SK-N-SH (cell line): ENCODE measurements at regions not wholly inside any gene's neighbourhood (a gene's known extent, or its start where the extent isn't known, plus 50 kb on each side); places are given as distances from the start of the nearest gene placed in this dataset.
A peak's percentile ranks its signal among the peaks of the same experiment; 100 is the strongest.

Experiments
- CTCF ChIA-PET: fragments of 300-600, 350-600 bp; formaldehyde crosslinking; extraction: SDS; loops from one replicate; lab custom pipeline; 2021; lab: Yijun Ruan, JAX
- POLR2A ChIA-PET: fragments of 350-600 bp; sonication (Branson Sonifier 250); formaldehyde crosslinking; extraction: SDS; loops from one replicate; lab custom pipeline; 2020; ENCODE audit warnings: antibody characterized with exemption, inconsistent platforms; lab: Yijun Ruan, JAX
- DNase-seq: peaks from one replicate; pipeline ENCODE4 v3.0.0; 2012
- H2AFZ ChIP-seq: fragments of 200-600 bp; sonication (generic); 2 replicates; pipeline ENCODE4 v1.8.1; 2016; ENCODE audit warnings: antibody characterized with exemption, mild to moderate bottlenecking, low read depth
- H3F3A ChIP-seq: fragments of 200-600 bp; sonication (generic); replicated peaks from 2 replicates; pipeline ENCODE3; 2016; ENCODE audit warnings: antibody characterized with exemption, mild to moderate bottlenecking; ENCODE audit not compliant: insufficient read depth
- H3K27ac ChIP-seq, 2 experiments: fragments of 200-500 bp in 1 of 2; fragments of 200-600 bp in 1 of 2; sonication (Bioruptor generic) in 1 of 2; sonication (generic), shearing (Covaris generic) in 1 of 2; 2 replicates each; pipeline versions ENCODE4 v1.5.1 to v1.6.1; 2014 to 2016; ENCODE audit warnings: low read depth in 2 of 2, inconsistent platforms in 1 of 2, low read length in 1 of 2, mild to moderate bottlenecking in 1 of 2, mixed read lengths in 1 of 2
- H3K27me3 ChIP-seq: fragments of 200-600 bp; sonication (generic), shearing (Covaris generic); 2 replicates; pipeline ENCODE4 v1.6.1; 2016; ENCODE audit warnings: mixed run types; ENCODE audit not compliant: insufficient read depth
- H3K36me3 ChIP-seq, 2 experiments: fragments of 200-500 bp in 1 of 2; fragments of 200-600 bp in 1 of 2; sonication (Bioruptor generic) in 1 of 2; sonication (generic) in 1 of 2; replicated peaks in 1 of 2; 2 replicates each; pipeline versions ENCODE3 to v1.5.1; 2014 to 2016; ENCODE audit warnings: low read length in 1 of 2, mild to moderate bottlenecking in 1 of 2; ENCODE audit not compliant: insufficient read depth in 2 of 2, control insufficient read depth in 1 of 2
- H3K4me1 ChIP-seq, 2 experiments: fragments of 200-500 bp in 1 of 2; fragments of 200-600 bp in 1 of 2; sonication (Bioruptor generic) in 1 of 2; sonication (generic), shearing (Covaris generic) in 1 of 2; 2 replicates each; pipeline versions ENCODE4 v1.5.1 to v1.6.1; 2014 to 2016; ENCODE audit warnings: low read depth in 1 of 2, low read length in 1 of 2, mixed run types in 1 of 2; ENCODE audit not compliant: insufficient read depth in 2 of 2, control insufficient read depth in 1 of 2
- H3K4me2 ChIP-seq: fragments of 200-600 bp; sonication (generic), shearing (Covaris generic); 2 replicates; pipeline ENCODE4 v1.6.1; 2017; ENCODE audit warnings: mixed run types
- H3K4me3 ChIP-seq, 2 experiments: fragments of 200-500 bp in 1 of 2; fragments of 200-600 bp in 1 of 2; sonication (Bioruptor generic) in 1 of 2; sonication (generic), shearing (Covaris generic) in 1 of 2; 2 replicates each; pipeline versions ENCODE4 v1.5.1 to v1.8.1; 2014 to 2016; ENCODE audit warnings: low read depth in 2 of 2, inconsistent platforms in 1 of 2, low read length in 1 of 2, mild to moderate bottlenecking in 1 of 2, mixed read lengths in 1 of 2, moderate library complexity in 1 of 2
- H3K79me2 ChIP-seq: fragments of 200-600 bp; sonication (generic); 2 replicates; pipeline ENCODE4 v1.8.1; 2017; ENCODE audit warnings: mild to moderate bottlenecking; ENCODE audit not compliant: insufficient read depth
- H3K9ac ChIP-seq: fragments of 200-600 bp; sonication (generic); 2 replicates; pipeline ENCODE4 v1.6.1; 2017; ENCODE audit warnings: mixed run types
- H3K9me2 ChIP-seq: fragments of 200-600 bp; sonication (generic); 2 replicates; pipeline ENCODE4 v1.6.1; 2017; ENCODE audit warnings: mixed run types
- H3K9me3 ChIP-seq: fragments of 200-600 bp; sonication (generic); 2 replicates; pipeline ENCODE4 v1.6.1; 2017; ENCODE audit warnings: mixed run types, mild to moderate bottlenecking, moderate library complexity
- H4K20me1 ChIP-seq: fragments of 200-600 bp; sonication (generic); 2 replicates; pipeline ENCODE4 v1.6.1; 2017; ENCODE audit warnings: mild to moderate bottlenecking, mixed run types; ENCODE audit not compliant: insufficient read depth
- CTCF ChIP-seq: fragments of 200-600 bp; sonication (generic); IDR thresholded peaks from 2 replicates; pipeline ENCODE4 v1.6.1; 2017; ENCODE audit warnings: antibody characterized with exemption, mild to moderate bottlenecking, moderate library complexity
- EP300 ChIP-seq, 2 experiments: IDR thresholded peaks; 2 replicates each; pipeline versions ENCODE4 v1.4.0 to v1.6.1; 2012; ENCODE audit warnings: borderline replicate concordance in 1 of 2, low read depth in 1 of 2, low read length in 1 of 2
- FOSL2 ChIP-seq: IDR thresholded peaks from 2 replicates; pipeline ENCODE4 v1.4.0; 2012; ENCODE audit warnings: low read depth, mild to moderate bottlenecking, moderate library complexity, borderline replicate concordance
- FOXJ3 ChIP-seq: sonication (generic); formaldehyde crosslinking; IDR thresholded peaks from 2 replicates; pipeline ENCODE4 v1.5.1; 2020; ENCODE audit warnings: mild to moderate bottlenecking, missing genetic modification reagents
- FOXM1 ChIP-seq: IDR thresholded peaks from 2 replicates; pipeline ENCODE4 v1.4.0; 2012; ENCODE audit warnings: low read depth, mild to moderate bottlenecking
- GABPA ChIP-seq: IDR thresholded peaks from 2 replicates; pipeline ENCODE4 v1.4.0; 2012; ENCODE audit warnings: low read depth, mild to moderate bottlenecking
- IRF3 ChIP-seq: fragments of 150-350 bp; IDR thresholded peaks from 2 replicates; pipeline ENCODE4 v1.6.1; 2016; ENCODE audit warnings: mild to moderate bottlenecking, low read depth, low read length
- JUND ChIP-seq: IDR thresholded peaks from 2 replicates; pipeline ENCODE4 v1.4.0; 2012
- MEF2A ChIP-seq: IDR thresholded peaks from 2 replicates; pipeline ENCODE4 v1.4.0; 2012; ENCODE audit warnings: low read depth, borderline replicate concordance
- NFIC ChIP-seq: IDR thresholded peaks from 2 replicates; pipeline ENCODE4 v1.4.0; 2012; ENCODE audit warnings: borderline replicate concordance
- NRF1 ChIP-seq: IDR thresholded peaks from 2 replicates; pipeline ENCODE4 v1.6.1; 2012; ENCODE audit warnings: low read depth, mild to moderate bottlenecking, low read length
- POLR2AphosphoS5 ChIP-seq: IDR thresholded peaks from 2 replicates; pipeline ENCODE4 v1.6.1; 2012; ENCODE audit warnings: low read depth, low read length
- RAD21 ChIP-seq: IDR thresholded peaks from 2 replicates; pipeline ENCODE4 v1.6.1; 2012; ENCODE audit warnings: mild to moderate bottlenecking, low read length
- RCOR1 ChIP-seq: fragments of 150-350 bp; IDR thresholded peaks from 2 replicates; pipeline ENCODE4 v1.6.1; 2017; ENCODE audit warnings: antibody characterized with exemption, low read length
- RFX5 ChIP-seq: IDR thresholded peaks from 2 replicates; pipeline ENCODE4 v1.6.1; 2012; ENCODE audit warnings: mild to moderate bottlenecking, improper control_type of control experiment, low read length
- SMC3 ChIP-seq: IDR thresholded peaks from 2 replicates; pipeline ENCODE4 v1.6.1; 2012; ENCODE audit warnings: low read depth, low read length, improper control_type of control experiment
- TCF12 ChIP-seq: IDR thresholded peaks from 2 replicates; pipeline ENCODE4 v1.4.0; 2012
- USF1 ChIP-seq: IDR thresholded peaks from 2 replicates; pipeline ENCODE4 v1.4.0; 2012; ENCODE audit warnings: low read depth, borderline replicate concordance
- YY1 ChIP-seq: IDR thresholded peaks from 2 replicates; pipeline ENCODE4 v1.4.0; 2012; ENCODE audit warnings: low read depth, mild to moderate bottlenecking
- WGBS: methylation state at CpG from one replicate; pipeline ENCODE4 v1.1.6; 2017; ENCODE audit warnings: low lambda C conversion rate; 5-methylcytosine and 5-hydroxymethylcytosine counted together

- TF ChIP-seq USF1, result no peak
- no peak for TF ChIP-seq NRF1
- no peak for TF ChIP-seq RAD21
- TF ChIP-seq FOXM1, result no peak
- TF ChIP-seq IRF3, result no peak
- no peak for TF ChIP-seq POLR2AphosphoS5
- no peak for TF ChIP-seq SMC3
- no peak for TF ChIP-seq RCOR1
- TF ChIP-seq EP300 (IDR thresholded peaks at IDR 0.05; ENCODE audit: borderline replicate concordance in 1 of 2, low read depth in 1 of 2, low read length in 1 of 2), result peak; percentile 63 to 71
- TF ChIP-seq FOSL2, result no peak
- no peak for TF ChIP-seq MEF2A
- no peak for TF ChIP-seq RFX5
- TF ChIP-seq CTCF, result no peak
- peak; percentile 40; the same call in 1 of the 2 replicates for TF ChIP-seq JUND
- TF ChIP-seq FOXJ3 (CRISPR knock-in tag), result no peak
- TF ChIP-seq GABPA, result no peak
- peak; percentile 76 for TF ChIP-seq TCF12
- TF ChIP-seq YY1, result no peak
Measured at GRCh38 chr3:104132566-104133403, 1233.9 kb upstream of the ALCAM start (continued).

- Histone ChIP-seq H4K20me1 (no peaks in the 10 kb centered on the region), H3K9ac (no peak overlapping the region; the same call in 1 of the 2 replicates), H3K79me2 (no peaks in the 10 kb centered on the region), H3K9me2 (no peaks in the 10 kb centered on the region), H3K4me2 (0 out of 2 replicates have a peak overlapping the region, but pooled peaks have one; percentile 47), H2AFZ (peak overlapping the region; percentile 75; the same call in 1 of the 2 replicates), H3K9me3 (peaks cover 6% of the 10 kb centered on the region; the same call in 1 of the 2 replicates), H3K4me1 (peaks cover 0 to 16% of the 10 kb centered on the region in 2 experiments; a peak in 3 of 4 replicates), H3K4me3 (no peak overlapping the region), H3K36me3 (no peaks in the 10 kb centered on the region), H3K27me3 (no peaks in the 10 kb centered on the region), H3K27ac (peak overlapping the region; percentile 81 to 83; a peak in 3 of 4 replicates), H3F3A (peaks cover 23% of the 10 kb centered on the region)
- POLR2A ChIA-PET, result no interaction called here
- 88% methylated on average over 5 of the region's 5 CpGs for WGBS
- CTCF ChIA-PET, result no interaction called here
- no peak for DNase-seq
- TF ChIP-seq CTCF (0 out of 2 replicates have a peak, but pooled peaks have one; percentile 17), RCOR1 (no peak), NFIC (no peak)
Measured at GRCh38 chr3:104133630-104134029, 1233.1 kb upstream of the ALCAM start.
